GM12878 (cell line): ENCODE measurements at regions not wholly inside any gene's neighbourhood (a gene's known extent, or its start where the extent isn't known, plus 50 kb on each side); places are given as distances from the start of the nearest gene placed in this dataset.

ENCODE experiments used
- ATAC-seq: fragments of 200-7000 bp; cut with Tn5 transposase; 3 replicates; pipeline ENCODE4 v1.9.1; 2020; ENCODE audit warnings: mild to moderate bottlenecking, moderate library complexity
- BruUV-seq: library from RNA; stranded (reverse); fragments of 400-500 nt; replicated peaks from 2 replicates; lab custom pipeline; 2021; lab: Mats Ljungman, UMichigan
- CTCF ChIA-PET: fragments of 300-600 bp; sonication (Branson Sonifier 250); formaldehyde crosslinking; extraction: SDS; loops from one replicate; lab custom pipeline; 2021; ENCODE audit warnings: inconsistent platforms; lab: Yijun Ruan, JAX
- POLR2A ChIA-PET: fragments of 350-600 bp; formaldehyde crosslinking; extraction: SDS; loops from one replicate; lab custom pipeline; 2021; ENCODE audit warnings: inconsistent platforms; lab: Charles Lee
- RAD21 ChIA-PET: fragments of 300-600 bp; sonication (Branson Sonifier 250); formaldehyde crosslinking; loops from one replicate; lab custom pipeline; 2023; ENCODE audit warnings: antibody characterized with exemption; ENCODE audit not compliant: unreplicated experiment; lab: Charles Lee
- SMC1A ChIA-PET: fragments of 300-600 bp; sonication (Branson Sonifier 250); formaldehyde crosslinking; loops from one replicate; lab custom pipeline; 2023; ENCODE audit not compliant: unreplicated experiment, uncharacterized antibody; lab: Charles Lee
- DNase-seq: peaks from one replicate; pipeline ENCODE4 v3.0.0-alpha.2; 2011; ENCODE audit warnings: low read depth, low spot score
- FAIRE-seq: peaks from 3 replicates; lab custom pipeline; 2011; peaks lifted over from hg19 to GRCh38; lab: Jason Lieb, UNC
- H2AFZ ChIP-seq: 2 replicates; pipeline ENCODE4 v1.6.0; 2011; ENCODE audit warnings: low read depth, low read length, control low read depth; ENCODE audit not compliant: control insufficient read depth
- H3K27ac ChIP-seq: 2 replicates; pipeline ENCODE4 v1.5.1; 2011; ENCODE audit warnings: control low read depth; ENCODE audit not compliant: control insufficient read depth, insufficient read depth
- H3K27me3 ChIP-seq, 2 experiments: replicated peaks in 1 of 2; 2 replicates each; pipeline versions ENCODE4 v1.6.0 to v1.6.1; 2011; ENCODE audit warnings: low read length in 1 of 2; ENCODE audit not compliant: control insufficient read depth in 2 of 2, insufficient read depth in 2 of 2
- H3K36me3 ChIP-seq, 2 experiments: 2 replicates each; pipeline ENCODE4 v1.5.1; 2011; ENCODE audit warnings: low read length in 1 of 2; ENCODE audit not compliant: control insufficient read depth in 2 of 2, insufficient read depth in 2 of 2
- H3K4me1 ChIP-seq: 2 replicates; pipeline ENCODE4 v1.6.1; 2011; ENCODE audit warnings: mild to moderate bottlenecking, low read length, moderate library complexity, mixed read lengths; ENCODE audit not compliant: control insufficient read depth, insufficient read depth
- H3K4me2 ChIP-seq: 2 replicates; pipeline ENCODE4 v1.6.0; 2011; ENCODE audit warnings: control low read depth; ENCODE audit not compliant: control insufficient read depth, insufficient read depth
- H3K4me3 ChIP-seq: fragments of 200-600 bp; sonication (generic); 2 replicates; pipeline ENCODE4 v1.5.1; 2016
- H3K79me2 ChIP-seq: 2 replicates; pipeline ENCODE4 v1.6.0; 2011; ENCODE audit warnings: low read length; ENCODE audit not compliant: control insufficient read depth, insufficient read depth
- H3K9ac ChIP-seq: 2 replicates; pipeline ENCODE4 v1.8.0; 2011; ENCODE audit warnings: low read length, control low read depth, mixed read lengths; ENCODE audit not compliant: control insufficient read depth, insufficient read depth
- H3K9me3 ChIP-seq: replicated peaks from 3 replicates; pipeline ENCODE4 v1.5.1; 2011; ENCODE audit warnings: mild to moderate bottlenecking, low read length; ENCODE audit not compliant: control insufficient read depth, insufficient read depth
- H4K20me1 ChIP-seq: 2 replicates; pipeline ENCODE4 v1.6.0; 2011; ENCODE audit not compliant: control insufficient read depth, insufficient read depth
- CBFB ChIP-seq: IDR thresholded peaks from 2 replicates; pipeline ENCODE4 v1.6.1; 2016; ENCODE audit warnings: antibody characterized with exemption, low read depth
- CHD1 ChIP-seq: IDR thresholded peaks from 2 replicates; pipeline ENCODE4 v1.6.1; 2012; ENCODE audit warnings: low read depth, low read length, improper control_type of control experiment
- NR2C1 ChIP-seq: fragments of 450-650 bp; IDR thresholded peaks from 2 replicates; pipeline ENCODE4 v1.6.1; 2017; ENCODE audit warnings: antibody characterized with exemption, mild to moderate bottlenecking, moderate library complexity
- POU2F2 ChIP-seq: IDR thresholded peaks from 3 replicates; pipeline ENCODE4 v1.6.1; 2011; ENCODE audit warnings: low read depth, mild to moderate bottlenecking, low read length, borderline replicate concordance
- RAD21 ChIP-seq: IDR thresholded peaks from 2 replicates; pipeline ENCODE4 v1.6.1; 2011; ENCODE audit warnings: mild to moderate bottlenecking, low read depth, low read length, moderate library complexity; ENCODE audit not compliant: insufficient read depth
- SP1 ChIP-seq: IDR thresholded peaks from one replicate; pipeline ENCODE4 v1.6.1; 2011; ENCODE audit warnings: low read depth, low read length
- SPI1 ChIP-seq: IDR thresholded peaks from 2 replicates; pipeline ENCODE4 v1.6.1; 2011; ENCODE audit warnings: low read depth, mild to moderate bottlenecking, low read length, moderate library complexity, borderline replicate concordance; ENCODE audit not compliant: insufficient read depth
- YBX1 ChIP-seq: fragments of 450-650 bp; IDR thresholded peaks from 2 replicates; pipeline ENCODE4 v1.6.1; 2016; ENCODE audit warnings: antibody characterized with exemption
- ZNF384 ChIP-seq: IDR thresholded peaks from 2 replicates; pipeline ENCODE4 v1.6.1; 2012; ENCODE audit warnings: low read depth, mild to moderate bottlenecking, low read length, improper control_type of control experiment, borderline replicate concordance
- ZNF622 ChIP-seq: fragments of 450-650 bp; IDR thresholded peaks from 2 replicates; pipeline ENCODE4 v1.6.1; 2017; ENCODE audit warnings: mild to moderate bottlenecking, inconsistent platforms
- ZZZ3 ChIP-seq: IDR thresholded peaks from 2 replicates; pipeline ENCODE4 v1.6.1; 2011; ENCODE audit warnings: low read depth; ENCODE audit not compliant: control insufficient read depth, insufficient read length
- WGBS: methylation state at CpG from one replicate; pipeline ENCODE4 v1.1.6; 2016; ENCODE audit warnings: low lambda C conversion rate; ENCODE audit not compliant: insufficient replicate concordance, insufficient coverage; ENCODE audit errors: missing lambda C conversion rate; 5-methylcytosine and 5-hydroxymethylcytosine counted together
- in situ Hi-C: fragments of 300-500 bp; cut with MboI; formaldehyde crosslinking; loops from 9 replicates; pipeline ENCODE4 v1.14.3; 2018; ENCODE audit warnings: mixed read lengths
- intact Hi-C: fragments of 100-400 bp; cut with micrococcal nuclease; formaldehyde crosslinking; loops from one replicate; pipeline ENCODE4 v1.14.2; 2022; ENCODE audit not compliant: unreplicated experiment
- TF ChIP-seq, protein P1 (sequence below): fragments of 450-650 bp; conservative IDR thresholded peaks from 2 replicates; pipeline ENCODE4 v1.6.1; 2017; ENCODE audit warnings: mild to moderate bottlenecking, moderate library complexity
- TF ChIP-seq, protein P2 (sequence below): fragments of 450-650 bp; IDR thresholded peaks from 2 replicates; pipeline ENCODE4 v1.6.1; 2016; ENCODE audit warnings: mild to moderate bottlenecking

DNA sequence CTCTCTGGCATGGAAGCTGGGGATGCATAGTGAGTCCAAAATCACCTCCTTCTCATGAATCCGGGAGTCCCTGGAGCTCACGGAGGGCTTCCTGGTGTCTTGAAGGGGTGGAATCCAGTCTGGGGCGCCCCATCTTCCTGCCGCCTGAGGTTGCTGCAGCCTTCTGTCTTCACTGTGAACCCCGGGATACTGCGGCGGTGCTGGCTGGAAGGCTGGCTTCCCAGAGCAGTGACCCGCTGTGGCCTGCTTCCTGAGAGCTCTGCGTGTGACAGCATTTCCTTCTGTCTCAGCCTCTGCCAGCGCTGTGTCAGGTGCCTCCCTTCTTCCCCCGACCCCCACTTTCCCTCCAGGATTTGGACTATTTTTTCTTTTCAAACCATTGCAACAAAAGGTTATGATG is 98.8 kb upstream of the STOX2 start:
- H3K9ac ChIP-seq = no peak overlapping the region
- no peak overlapping the region for H2AFZ ChIP-seq
- in situ Hi-C loops (no loop called here), intact Hi-C loops (no loop called here)
- TF ChIP-seq SP1 (no peak), CHD1 (no peak), NR2C1 (no peak)
- no peaks in the 10 kb centered on the region for H3K27me3 ChIP-seq
- DNase-seq (no peak), ATAC-seq (no peak), FAIRE-seq (no peak)
- no peaks in the 10 kb centered on the region for H3K36me3 ChIP-seq
- ChIA-PET SMC1A (no interaction called here), POLR2A (no interaction called here), CTCF (no interaction called here), RAD21 (no interaction called here)
- H3K4me2 ChIP-seq = no peak overlapping the region
- no peaks in the 10 kb centered on the region for H3K4me1 ChIP-seq
- no peak overlapping the region for H3K4me3 ChIP-seq
- no peak overlapping the region for H3K27ac ChIP-seq
- BruUV-seq = no TSS peak
- 73% methylated on average over 11 of the region's 11 CpGs for WGBS
- H3K9me3 ChIP-seq = no peaks in the 10 kb centered on the region; the same call in 2 of the 3 replicates
- H4K20me1 ChIP-seq = no peaks in the 10 kb centered on the region
- no peaks in the 10 kb centered on the region for H3K79me2 ChIP-seq

DNA sequence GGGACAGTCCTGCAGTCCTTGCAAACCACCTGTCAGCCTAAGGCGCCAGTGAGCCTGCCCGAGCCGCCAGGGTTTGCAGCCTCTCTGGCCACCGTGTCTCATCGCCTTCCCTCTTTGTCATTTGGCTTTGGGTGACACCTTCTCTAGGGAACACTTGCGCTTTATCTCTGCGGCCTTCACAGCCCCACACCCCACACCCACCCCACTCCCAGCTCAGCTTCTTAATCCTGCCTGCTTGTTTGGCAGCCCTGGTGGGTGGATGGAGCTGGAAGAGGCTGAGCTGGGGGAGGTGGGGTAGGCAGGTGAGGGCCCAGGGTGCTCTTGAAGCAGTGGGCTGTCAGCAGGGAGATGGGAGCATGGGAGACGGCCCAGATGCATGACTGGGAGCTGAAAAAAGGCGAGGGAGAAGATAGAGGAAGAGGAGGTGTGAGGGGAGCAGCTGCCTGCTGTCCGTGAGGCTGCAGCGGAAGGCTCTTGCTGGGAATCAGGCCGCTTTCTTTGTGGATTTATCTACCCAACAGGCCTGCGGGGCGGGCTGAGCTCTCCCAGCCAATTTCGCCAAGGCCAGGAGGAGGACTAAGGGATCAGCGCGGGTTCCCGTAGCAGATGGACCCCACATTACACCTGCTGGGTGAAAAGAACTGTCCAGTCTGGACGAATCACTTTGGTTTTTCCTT is 97.5 kb upstream of the STOX2 start:
- ChIA-PET RAD21 (no interaction called here), POLR2A (no interaction called here), CTCF (no interaction called here), SMC1A (no interaction called here)
- Histone ChIP-seq H4K20me1 (no peaks in the 10 kb centered on the region), H3K9ac (no peak overlapping the region), H3K79me2 (no peaks in the 10 kb centered on the region), H3K36me3 (no peaks in the 10 kb centered on the region), H3K4me1 (no peaks in the 10 kb centered on the region), H3K27ac (no peak overlapping the region), H3K27me3 (no peaks in the 10 kb centered on the region), H3K9me3 (no peaks in the 10 kb centered on the region; the same call in 2 of the 3 replicates), H3K4me3 (no peak overlapping the region), H2AFZ (no peak overlapping the region), H3K4me2 (no peak overlapping the region)
- ATAC-seq (no peak), FAIRE-seq (no peak), DNase-seq (no peak)
- intact Hi-C loops (no loop called here), in situ Hi-C loops (no loop called here)
- TF ChIP-seq ZNF384 = no peak
- TF ChIP-seq, protein P1, sequence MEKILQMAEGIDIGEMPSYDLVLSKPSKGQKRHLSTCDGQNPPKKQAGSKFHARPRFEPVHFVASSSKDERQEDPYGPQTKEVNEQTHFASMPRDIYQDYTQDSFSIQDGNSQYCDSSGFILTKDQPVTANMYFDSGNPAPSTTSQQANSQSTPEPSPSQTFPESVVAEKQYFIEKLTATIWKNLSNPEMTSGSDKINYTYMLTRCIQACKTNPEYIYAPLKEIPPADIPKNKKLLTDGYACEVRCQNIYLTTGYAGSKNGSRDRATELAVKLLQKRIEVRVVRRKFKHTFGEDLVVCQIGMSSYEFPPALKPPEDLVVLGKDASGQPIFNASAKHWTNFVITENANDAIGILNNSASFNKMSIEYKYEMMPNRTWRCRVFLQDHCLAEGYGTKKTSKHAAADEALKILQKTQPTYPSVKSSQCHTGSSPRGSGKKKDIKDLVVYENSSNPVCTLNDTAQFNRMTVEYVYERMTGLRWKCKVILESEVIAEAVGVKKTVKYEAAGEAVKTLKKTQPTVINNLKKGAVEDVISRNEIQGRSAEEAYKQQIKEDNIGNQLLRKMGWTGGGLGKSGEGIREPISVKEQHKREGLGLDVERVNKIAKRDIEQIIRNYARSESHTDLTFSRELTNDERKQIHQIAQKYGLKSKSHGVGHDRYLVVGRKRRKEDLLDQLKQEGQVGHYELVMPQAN = no peak
- TF ChIP-seq, protein P2, sequence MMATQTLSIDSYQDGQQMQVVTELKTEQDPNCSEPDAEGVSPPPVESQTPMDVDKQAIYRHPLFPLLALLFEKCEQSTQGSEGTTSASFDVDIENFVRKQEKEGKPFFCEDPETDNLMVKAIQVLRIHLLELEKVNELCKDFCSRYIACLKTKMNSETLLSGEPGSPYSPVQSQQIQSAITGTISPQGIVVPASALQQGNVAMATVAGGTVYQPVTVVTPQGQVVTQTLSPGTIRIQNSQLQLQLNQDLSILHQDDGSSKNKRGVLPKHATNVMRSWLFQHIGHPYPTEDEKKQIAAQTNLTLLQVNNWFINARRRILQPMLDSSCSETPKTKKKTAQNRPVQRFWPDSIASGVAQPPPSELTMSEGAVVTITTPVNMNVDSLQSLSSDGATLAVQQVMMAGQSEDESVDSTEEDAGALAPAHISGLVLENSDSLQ = no peak
- no peak for TF ChIP-seq POU2F2
- TF ChIP-seq ZNF622 = no peak
- no peak for TF ChIP-seq RAD21
- no peak for TF ChIP-seq ZZZ3
- no peak for TF ChIP-seq CBFB
- TF ChIP-seq YBX1 = no peak
- TF ChIP-seq SPI1 = no peak
- 52% methylated on average over 19 of the region's 19 CpGs for WGBS
- no TSS peak for BruUV-seq
